ENCODE measurements at regions not wholly inside any gene's neighbourhood (a gene's known extent, or its start where the extent isn't known, plus 50 kb on each side); places are given as distances from the start of the nearest gene placed in this dataset.
"Not testable (repeated sequence)": the region's sequence is repeated elsewhere in the genome, so short reads cannot be mapped to it uniquely, and the experiment has no call there.

GRCh38 chrX:5307416-5307815 is 921.3 kb downstream of the NLGN4X start:
- DNase-seq (ENCODE audit: low read depth in 2 of 3, low spot score in 2 of 3), result no peak

GRCh38 chrX:5306654-5307121 is 922.0 kb downstream of the NLGN4X start:
- DNase-seq (ENCODE audit: low read depth in 2 of 3, low spot score in 2 of 3), result no peak

- DNase-seq (ENCODE audit: low read depth in 2 of 3, low spot score in 2 of 3), result no peak
Measured at GRCh38 chrX:5305452-5305851, 923.2 kb downstream of the NLGN4X start.

- DNase-seq (ENCODE audit: low read depth in 2 of 3, low spot score in 2 of 3), result no peak
Measured at GRCh38 chrX:5295004-5295403, 933.7 kb downstream of the NLGN4X start.

GRCh38 chrX:5290635-5291034 is 938.0 kb downstream of the NLGN4X start:
- no peak for DNase-seq (ENCODE audit: low read depth in 2 of 3, low spot score in 2 of 3)

- not testable (repeated sequence) for DNase-seq (ENCODE audit: low read depth in 2 of 3, low spot score in 2 of 3)
Measured at GRCh38 chrX:5289949-5290348, 938.7 kb downstream of the NLGN4X start.

- no peak for DNase-seq (ENCODE audit: low read depth in 2 of 3, low spot score in 2 of 3)
Measured at GRCh38 chrX:5278908-5279307, 949.8 kb downstream of the NLGN4X start.

- DNase-seq (ENCODE audit: low read depth in 2 of 3, low spot score in 2 of 3), result no peak
Measured at GRCh38 chrX:5265324-5265850, 963.3 kb downstream of the NLGN4X start.

GRCh38 chrX:5250106-5250505 is 978.6 kb downstream of the NLGN4X start:
- DNase-seq (ENCODE audit: low read depth in 2 of 3, low spot score in 2 of 3), result no peak

GRCh38 chrX:5242091-5242790 is 986.4 kb downstream of the NLGN4X start:
- no peak for DNase-seq (ENCODE audit: low read depth in 2 of 3, low spot score in 2 of 3)

- DNase-seq (ENCODE audit: low read depth in 2 of 3, low spot score in 2 of 3), result no peak
Measured at GRCh38 chrX:5236749-5237148, 991.9 kb downstream of the NLGN4X start.

GRCh38 chrX:5236096-5236495 is 992.6 kb downstream of the NLGN4X start:
- no peak for DNase-seq (ENCODE audit: low read depth in 2 of 3, low spot score in 2 of 3)

- DNase-seq (ENCODE audit: low read depth in 2 of 3, low spot score in 2 of 3), result no peak
Measured at GRCh38 chrX:5233830-5234229, 994.8 kb downstream of the NLGN4X start.

- no peak for DNase-seq (ENCODE audit: low read depth in 2 of 3, low spot score in 2 of 3)
Measured at GRCh38 chrX:5220421-5220820, 1008.2 kb downstream of the NLGN4X start.

GRCh38 chrX:5194806-5195205 is 1033.9 kb downstream of the NLGN4X start:
- no peak for DNase-seq (ENCODE audit: low read depth in 2 of 3, low spot score in 2 of 3)

- DNase-seq (ENCODE audit: low read depth in 2 of 3, low spot score in 2 of 3), result no peak
Measured at GRCh38 chrX:5180135-5180741, 1048.4 kb downstream of the NLGN4X start.

GRCh38 chrX:5176766-5177165 is 1051.9 kb downstream of the NLGN4X start:
- no peak for DNase-seq (ENCODE audit: low read depth in 2 of 3, low spot score in 2 of 3)

GRCh38 chrX:5163663-5164062 is 1065.0 kb downstream of the NLGN4X start:
- DNase-seq (ENCODE audit: low read depth in 2 of 3, low spot score in 2 of 3), result no peak

GRCh38 chrX:5155301-5155700 is 1073.4 kb downstream of the NLGN4X start:
- no peak for DNase-seq (ENCODE audit: low read depth in 2 of 3, low spot score in 2 of 3)

GRCh38 chrX:5145957-5146356 is 1082.7 kb downstream of the NLGN4X start:
- no peak for DNase-seq (ENCODE audit: low read depth in 2 of 3, low spot score in 2 of 3)

GRCh38 chrX:5142644-5143043 is 1086.0 kb downstream of the NLGN4X start:
- no peak for DNase-seq (ENCODE audit: low read depth in 2 of 3, low spot score in 2 of 3)

- no peak for DNase-seq (ENCODE audit: low read depth in 2 of 3, low spot score in 2 of 3)
Measured at GRCh38 chrX:5122181-5122678, 1106.4 kb downstream of the NLGN4X start.

Data from activated CD8-positive, alpha-beta memory T cell treated with anti-CD3 and anti-CD28 coated beads for 48 hours (primary cell).